Osteoblast (primary cell): ENCODE measurements at regions not wholly inside any gene's neighbourhood (a gene's known extent, or its start where the extent isn't known, plus 50 kb on each side); places are given as distances from the start of the nearest gene placed in this dataset.

Experiments used
- DNase-seq: peaks from one replicate; pipeline ENCODE4 v3.0.0; 2011; ENCODE audit warnings: low spot score, mixed read lengths; ENCODE audit not compliant: insufficient read length; ENCODE audit errors: missing footprints
- H2AFZ ChIP-seq: 2 replicates; pipeline ENCODE4 v1.6.0; 2011; ENCODE audit warnings: mild to moderate bottlenecking, low read length
- H3K27ac ChIP-seq: 2 replicates; pipeline ENCODE4 v1.5.1; 2011; ENCODE audit warnings: mild to moderate bottlenecking, low read depth, low read length, moderate library complexity
- H3K27me3 ChIP-seq: 2 replicates; pipeline ENCODE4 v1.6.0; 2012; ENCODE audit warnings: mild to moderate bottlenecking, control low read depth, inconsistent platforms, low read length, moderate library complexity; ENCODE audit not compliant: insufficient read depth
- H3K36me3 ChIP-seq: 2 replicates; pipeline ENCODE4 v1.5.1; 2011; ENCODE audit warnings: mild to moderate bottlenecking, low read length, control low read depth, moderate library complexity; ENCODE audit not compliant: insufficient read depth
- H3K4me1 ChIP-seq: 2 replicates; pipeline ENCODE4 v1.5.1; 2011; ENCODE audit warnings: mild to moderate bottlenecking, low read length, control low read depth, moderate library complexity; ENCODE audit not compliant: insufficient read depth
- H3K4me2 ChIP-seq: 2 replicates; pipeline ENCODE4 v1.6.0; 2011; ENCODE audit warnings: mild to moderate bottlenecking, low read length; ENCODE audit not compliant: insufficient read depth
- H3K4me3 ChIP-seq: fragments of 200-600 bp; sonication (generic); 3 replicates; pipeline ENCODE4 v1.5.1; 2012; ENCODE audit warnings: mild to moderate bottlenecking, low read length, inconsistent platforms; ENCODE audit not compliant: insufficient read depth
- H3K79me2 ChIP-seq: 2 replicates; pipeline ENCODE4 v1.6.0; 2012; ENCODE audit warnings: mild to moderate bottlenecking, low read length, control low read depth, inconsistent platforms; ENCODE audit not compliant: insufficient read depth
- H3K9me3 ChIP-seq: 2 replicates; pipeline ENCODE4 v1.5.1; 2011; ENCODE audit warnings: low read depth, low read length, control low read depth
- H4K20me1 ChIP-seq: 2 replicates; pipeline ENCODE4 v1.6.0; 2012; ENCODE audit warnings: mild to moderate bottlenecking, low read length, control low read depth; ENCODE audit not compliant: insufficient read depth
- TF ChIP-seq, protein P1 (sequence below): IDR thresholded peaks from 2 replicates; pipeline ENCODE4 v1.5.1; 2011; ENCODE audit warnings: mild to moderate bottlenecking, low read depth, low read length, moderate library complexity; ENCODE audit errors: extremely low read depth

DNA sequence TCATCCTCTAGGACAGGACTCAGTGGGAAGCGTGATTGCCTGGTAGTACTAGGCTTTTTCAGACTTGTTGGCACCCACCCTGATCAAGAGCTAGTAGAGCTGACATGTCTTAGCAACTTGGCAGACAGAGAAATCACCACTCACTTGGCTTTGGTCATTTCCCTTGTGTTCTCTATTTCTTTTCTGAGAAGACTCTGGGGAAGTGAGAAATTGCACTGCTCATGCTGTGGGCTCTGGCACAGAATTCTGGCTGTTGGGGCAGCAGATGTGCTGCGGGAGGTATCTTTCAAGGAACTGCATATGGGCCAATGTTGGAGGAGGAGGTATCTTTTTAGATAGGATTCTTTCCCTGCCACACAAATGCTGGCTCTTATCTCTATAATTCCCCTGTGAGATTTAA, 529.1 kb upstream of the MEX3C start:
- Histone ChIP-seq H3K27ac (no peak overlapping the region), H3K4me2 (no peak overlapping the region), H4K20me1 (no peaks in the 10 kb centered on the region), H2AFZ (no peak overlapping the region), H3K4me3 (no peak overlapping the region), H3K79me2 (no peaks in the 10 kb centered on the region), H3K9me3 (no peaks in the 10 kb centered on the region), H3K4me1 (no peaks in the 10 kb centered on the region), H3K36me3 (no peaks in the 10 kb centered on the region), H3K27me3 (no peaks in the 10 kb centered on the region)
- TF ChIP-seq, protein P1, sequence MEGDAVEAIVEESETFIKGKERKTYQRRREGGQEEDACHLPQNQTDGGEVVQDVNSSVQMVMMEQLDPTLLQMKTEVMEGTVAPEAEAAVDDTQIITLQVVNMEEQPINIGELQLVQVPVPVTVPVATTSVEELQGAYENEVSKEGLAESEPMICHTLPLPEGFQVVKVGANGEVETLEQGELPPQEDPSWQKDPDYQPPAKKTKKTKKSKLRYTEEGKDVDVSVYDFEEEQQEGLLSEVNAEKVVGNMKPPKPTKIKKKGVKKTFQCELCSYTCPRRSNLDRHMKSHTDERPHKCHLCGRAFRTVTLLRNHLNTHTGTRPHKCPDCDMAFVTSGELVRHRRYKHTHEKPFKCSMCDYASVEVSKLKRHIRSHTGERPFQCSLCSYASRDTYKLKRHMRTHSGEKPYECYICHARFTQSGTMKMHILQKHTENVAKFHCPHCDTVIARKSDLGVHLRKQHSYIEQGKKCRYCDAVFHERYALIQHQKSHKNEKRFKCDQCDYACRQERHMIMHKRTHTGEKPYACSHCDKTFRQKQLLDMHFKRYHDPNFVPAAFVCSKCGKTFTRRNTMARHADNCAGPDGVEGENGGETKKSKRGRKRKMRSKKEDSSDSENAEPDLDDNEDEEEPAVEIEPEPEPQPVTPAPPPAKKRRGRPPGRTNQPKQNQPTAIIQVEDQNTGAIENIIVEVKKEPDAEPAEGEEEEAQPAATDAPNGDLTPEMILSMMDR, result no peak
- no peak for DNase-seq

DNA sequence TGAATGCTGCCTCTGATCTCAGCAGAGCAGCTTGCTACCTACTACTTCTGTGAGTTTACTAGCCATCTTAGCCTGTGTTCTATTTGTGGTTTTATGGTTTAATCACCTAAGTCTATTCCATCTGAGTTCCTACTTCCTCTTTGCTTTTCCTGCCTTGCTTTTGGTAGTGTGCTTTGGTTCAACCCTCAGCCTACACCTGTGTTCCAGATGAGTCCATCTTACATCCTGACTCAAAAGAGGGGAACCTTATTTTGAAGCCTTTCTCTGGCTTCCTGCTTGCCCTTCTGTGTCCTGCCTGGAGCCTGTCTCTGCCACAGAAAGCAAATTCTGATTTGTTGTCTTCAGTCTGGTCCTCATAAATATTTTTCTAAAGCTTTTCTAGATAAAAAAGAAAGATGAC, 530.3 kb upstream of the MEX3C start:
- no peaks in the 10 kb centered on the region for H3K79me2 ChIP-seq
- no peaks in the 10 kb centered on the region for H4K20me1 ChIP-seq
- no peak overlapping the region for H2AFZ ChIP-seq
- H3K27ac ChIP-seq, result no peak overlapping the region
- no peaks in the 10 kb centered on the region for H3K27me3 ChIP-seq
- H3K4me2 ChIP-seq, result no peak overlapping the region
- DNase-seq, result no peak
- H3K36me3 ChIP-seq, result no peaks in the 10 kb centered on the region
- TF ChIP-seq, protein P1, result no peak
- no peaks in the 10 kb centered on the region for H3K4me1 ChIP-seq
- no peak overlapping the region for H3K4me3 ChIP-seq
- H3K9me3 ChIP-seq, result no peaks in the 10 kb centered on the region

GRCh38 chr18:51731070-51731469, 533.6 kb upstream of the MEX3C start:
- no peaks in the 10 kb centered on the region for H3K9me3 ChIP-seq
- H3K4me1 ChIP-seq, result no peaks in the 10 kb centered on the region
- no peak for DNase-seq
- no peak overlapping the region for H2AFZ ChIP-seq
- no peaks in the 10 kb centered on the region for H3K27me3 ChIP-seq
- H3K4me2 ChIP-seq, result no peak overlapping the region
- H3K27ac ChIP-seq, result no peak overlapping the region
- TF ChIP-seq, protein P1, result no peak
- no peaks in the 10 kb centered on the region for H4K20me1 ChIP-seq
- no peak overlapping the region for H3K4me3 ChIP-seq
- H3K36me3 ChIP-seq, result no peaks in the 10 kb centered on the region
- H3K79me2 ChIP-seq, result no peaks in the 10 kb centered on the region

GRCh38 chr18:51734576-51734975, 537.1 kb upstream of the MEX3C start:
- Histone ChIP-seq H3K27me3 (no peaks in the 10 kb centered on the region), H3K27ac (no peak overlapping the region), H3K4me1 (no peaks in the 10 kb centered on the region), H3K36me3 (no peaks in the 10 kb centered on the region), H3K4me2 (no peak overlapping the region), H3K79me2 (no peaks in the 10 kb centered on the region), H3K9me3 (no peaks in the 10 kb centered on the region), H3K4me3 (no peak overlapping the region), H2AFZ (no peak overlapping the region), H4K20me1 (no peaks in the 10 kb centered on the region)
- no peak for DNase-seq
- TF ChIP-seq, protein P1, result no peak
